OCI-LY3 (cell line): ENCODE measurements at regions not wholly inside any gene's neighbourhood (a gene's known extent, or its start where the extent isn't known, plus 50 kb on each side); places are given as distances from the start of the nearest gene placed in this dataset.

ENCODE experiments used
- H2AFZ ChIP-seq: fragments of 200-600, 300-600 bp; shearing (Covaris generic); 2 replicates; pipeline ENCODE4 v1.6.0; 2014; ENCODE audit warnings: antibody characterized with exemption, low read depth, low read length
- H3K27ac ChIP-seq: fragments of 200-600, 300-600 bp; sonication (generic); 2 replicates; pipeline ENCODE4 v1.5.1; 2014; ENCODE audit warnings: mild to moderate bottlenecking, low read length, moderate library complexity, mixed read lengths
- H3K27me3 ChIP-seq: fragments of 200-600, 300-600 bp; sonication (generic); 2 replicates; pipeline ENCODE4 v1.6.1; 2014; ENCODE audit warnings: low read depth, low read length, mixed read lengths
- H3K36me3 ChIP-seq: fragments of 200-600, 300-600 bp; sonication (generic); replicated peaks from 2 replicates; pipeline ENCODE3; 2014; ENCODE audit warnings: low read depth, low read length, mixed read lengths
- H3K4me1 ChIP-seq: fragments of 300-600, 200-600 bp; sonication (generic); 2 replicates; pipeline ENCODE4 v1.6.1; 2014; ENCODE audit warnings: low read length, mixed read lengths
- H3K4me2 ChIP-seq: fragments of 200-600, 300-600 bp; sonication (generic); 2 replicates; pipeline ENCODE4 v1.6.1; 2014; ENCODE audit warnings: low read length, mixed read lengths
- H3K4me3 ChIP-seq: fragments of 300-600, 200-600 bp; sonication (generic); 2 replicates; pipeline ENCODE4 v1.5.1; 2014; ENCODE audit warnings: antibody characterized with exemption, mild to moderate bottlenecking, low read length, moderate library complexity
- H3K79me2 ChIP-seq: fragments of 300-600, 200-600 bp; shearing (Covaris generic); 2 replicates; pipeline ENCODE4 v1.6.1; 2014; ENCODE audit warnings: mild to moderate bottlenecking, low read length, mixed read lengths
- H3K9ac ChIP-seq: fragments of 300-600, 200-600 bp; shearing (Covaris generic); 2 replicates; pipeline ENCODE4 v1.6.0; 2014; ENCODE audit warnings: mild to moderate bottlenecking, low read length, moderate library complexity
- H3K9me3 ChIP-seq: fragments of 200-600, 300-600 bp; shearing (Covaris generic); 2 replicates; pipeline ENCODE4 v1.6.1; 2014; ENCODE audit warnings: low read length, mixed read lengths; ENCODE audit not compliant: insufficient read depth
- H4K20me1 ChIP-seq: fragments of 200-600, 300-600 bp; sonication (generic); 2 replicates; pipeline ENCODE4 v1.6.1; 2016; ENCODE audit warnings: low read length, mixed read lengths; ENCODE audit not compliant: insufficient read depth
- CTCF ChIP-seq: fragments of 200-600, 300-600 bp; sonication (generic); IDR thresholded peaks from 2 replicates; pipeline ENCODE4 v1.5.1; 2014; ENCODE audit warnings: antibody characterized with exemption, low read length, low read depth
- EZH2phosphoT487 ChIP-seq: fragments of 200-600 bp; shearing (Covaris generic); IDR thresholded peaks from 2 replicates; pipeline ENCODE4 v1.6.1; 2018; ENCODE audit warnings: antibody characterized with exemption, mixed run types, low read depth

- no peaks in the 10 kb centered on the region for H3K36me3 ChIP-seq
- H2AFZ ChIP-seq: no peak overlapping the region
Observed at GRCh38 chr1:30600706-30601105, 122.7 kb downstream of the MATN1 start.

GRCh38 chr1:30600258-30600657 lies 123.1 kb downstream of the MATN1 start:
- Histone ChIP-seq H3K27ac (no peak overlapping the region), H3K4me1 (no peaks in the 10 kb centered on the region; the same call in 1 of the 2 replicates), H2AFZ (no peak overlapping the region), H4K20me1 (no peaks in the 10 kb centered on the region), H3K4me3 (no peak overlapping the region), H3K27me3 (peaks cover 7% of the 10 kb centered on the region; the same call in 1 of the 2 replicates), H3K9me3 (no peaks in the 10 kb centered on the region), H3K36me3 (no peaks in the 10 kb centered on the region), H3K79me2 (no peaks in the 10 kb centered on the region), H3K9ac (no peak overlapping the region), H3K4me2 (no peak overlapping the region)
- TF ChIP-seq CTCF: no peak
- TF ChIP-seq EZH2phosphoT487: no peak

More at GRCh38 chr1:30600706-30601105, 122.7 kb downstream of the MATN1 start:
- no peak overlapping the region for H3K4me3 ChIP-seq
- H4K20me1 ChIP-seq: no peaks in the 10 kb centered on the region
- H3K79me2 ChIP-seq: no peaks in the 10 kb centered on the region
- 0 out of 2 replicates have a peak, but pooled peaks cover 3% of the 10 kb centered on the region for H3K27me3 ChIP-seq
- no peak overlapping the region for H3K27ac ChIP-seq
- no peaks in the 10 kb centered on the region; the same call in 1 of the 2 replicates for H3K4me1 ChIP-seq
- no peak overlapping the region for H3K9ac ChIP-seq
- no peak for TF ChIP-seq CTCF
- TF ChIP-seq EZH2phosphoT487: no peak
- H3K4me2 ChIP-seq: no peak overlapping the region
- no peaks in the 10 kb centered on the region for H3K9me3 ChIP-seq

GRCh38 chr1:30599721-30600120 lies 123.7 kb downstream of the MATN1 start:
- Histone ChIP-seq H3K36me3 (no peaks in the 10 kb centered on the region), H3K79me2 (no peaks in the 10 kb centered on the region)

GRCh38 chr1:30598571-30599114 lies 124.7 kb downstream of the MATN1 start:
- TF ChIP-seq EZH2phosphoT487: no peak
- no peak for TF ChIP-seq CTCF
- no peaks in the 10 kb centered on the region; the same call in 1 of the 2 replicates for H3K4me1 ChIP-seq
- no peaks in the 10 kb centered on the region for H3K36me3 ChIP-seq
- H3K4me2 ChIP-seq: no peak overlapping the region
- no peak overlapping the region for H3K27ac ChIP-seq
- peaks cover 15% of the 10 kb centered on the region; the same call in 1 of the 2 replicates for H3K27me3 ChIP-seq
- no peaks in the 10 kb centered on the region for H3K79me2 ChIP-seq
- no peak overlapping the region for H3K4me3 ChIP-seq
- H2AFZ ChIP-seq: no peak overlapping the region
- H3K9me3 ChIP-seq: no peaks in the 10 kb centered on the region
- no peak overlapping the region for H3K9ac ChIP-seq
- no peaks in the 10 kb centered on the region for H4K20me1 ChIP-seq

More at GRCh38 chr1:30599721-30600120, 123.7 kb downstream of the MATN1 start:
- H3K4me1 ChIP-seq: no peaks in the 10 kb centered on the region; the same call in 1 of the 2 replicates
- H3K27ac ChIP-seq: no peak overlapping the region
- no peak for TF ChIP-seq CTCF
- TF ChIP-seq EZH2phosphoT487: no peak
- no peaks in the 10 kb centered on the region for H3K9me3 ChIP-seq
- H3K27me3 ChIP-seq: peaks cover 12% of the 10 kb centered on the region; the same call in 1 of the 2 replicates
- no peak overlapping the region for H3K4me3 ChIP-seq
- H3K9ac ChIP-seq: no peak overlapping the region
- H3K4me2 ChIP-seq: no peak overlapping the region
- no peaks in the 10 kb centered on the region for H4K20me1 ChIP-seq
- no peak overlapping the region for H2AFZ ChIP-seq
